HEK293 (cell line): ENCODE measurements at regions not wholly inside any gene's neighbourhood (a gene's known extent, or its start where the extent isn't known, plus 50 kb on each side); places are given as distances from the start of the nearest gene placed in this dataset.

ENCODE experiments used
- CTCF ChIA-PET: fragments of 350-600 bp; formaldehyde crosslinking; extraction: SDS; loops from one replicate; lab custom pipeline; 2021; ENCODE audit warnings: antibody characterized with exemption; lab: Yijun Ruan, JAX
- POLR2A ChIA-PET: fragments of 300-600 bp; formaldehyde crosslinking; extraction: SDS; loops from one replicate; lab custom pipeline; 2020; ENCODE audit warnings: antibody characterized with exemption, inconsistent platforms; lab: Yijun Ruan, JAX
- H3K27ac ChIP-seq: fragments of 200-500 bp; sonication (Bioruptor generic); 2 replicates; pipeline ENCODE4 v1.5.1; 2014; ENCODE audit warnings: low read depth, low read length, control low read depth, inconsistent platforms; ENCODE audit errors: extremely low read depth
- H3K36me3 ChIP-seq, 2 experiments: fragments of 200-500 bp in 1 of 2; sonication (Bioruptor generic) in 1 of 2; 1 replicate in 1 of 2; 2 replicates in 1 of 2; pipeline ENCODE4 v1.5.1; 2014 to 2017; ENCODE audit warnings: inconsistent platforms in 2 of 2, low read length in 2 of 2; ENCODE audit not compliant: control insufficient read depth in 2 of 2, insufficient read depth in 1 of 2
- H3K4me1 ChIP-seq: fragments of 200-500 bp; sonication (Bioruptor generic); 2 replicates; pipeline ENCODE4 v1.5.1; 2014; ENCODE audit warnings: mild to moderate bottlenecking, low read length, inconsistent platforms; ENCODE audit not compliant: control insufficient read depth, insufficient read depth
- H3K4me3 ChIP-seq: 2 replicates; pipeline ENCODE4 v1.5.1; 2011; ENCODE audit warnings: low read depth, mild to moderate bottlenecking, control low read depth, low read length, moderate library complexity
- H3K9me3 ChIP-seq: fragments of 200-500 bp; sonication (Bioruptor generic); 2 replicates; pipeline ENCODE4 v1.5.1; 2014; ENCODE audit warnings: low read depth, low read length, inconsistent platforms; ENCODE audit not compliant: control insufficient read depth, insufficient read depth
- GLI2 ChIP-seq: fragments of 450-650 bp; formaldehyde crosslinking; IDR thresholded peaks from 2 replicates; pipeline ENCODE4; 2017; ENCODE audit warnings: missing biosample characterization, missing genetic modification characterization, low read depth, borderline replicate concordance
- MEIS1 ChIP-seq: sonication (generic); formaldehyde crosslinking; IDR thresholded peaks from 2 replicates; pipeline ENCODE4 v1.8.1; 2022; ENCODE audit warnings: missing genetic modification reagents, mild to moderate bottlenecking, borderline replicate concordance
- SCRT2 ChIP-seq: fragments of 450-650 bp; formaldehyde crosslinking; IDR thresholded peaks from 2 replicates; pipeline ENCODE4 v1.5.1; 2016; ENCODE audit warnings: missing biosample characterization, missing genetic modification characterization
- SP3 ChIP-seq: fragments of 450-650 bp; formaldehyde crosslinking; IDR thresholded peaks from 2 replicates; pipeline ENCODE4 v1.5.1; 2016; ENCODE audit warnings: missing biosample characterization, missing genetic modification characterization
- SP7 ChIP-seq: fragments of 450-650 bp; formaldehyde crosslinking; IDR thresholded peaks from 2 replicates; pipeline ENCODE4 v1.5.1; 2016; ENCODE audit warnings: missing biosample characterization, missing genetic modification characterization
- ZBTB21 ChIP-seq: fragments of 450-650 bp; formaldehyde crosslinking; IDR thresholded peaks from 2 replicates; pipeline ENCODE4 v1.5.1; 2017; ENCODE audit warnings: missing biosample characterization, missing genetic modification characterization
- ZNF112 ChIP-seq: fragments of 450-650 bp; formaldehyde crosslinking; IDR thresholded peaks from 2 replicates; pipeline ENCODE4 v1.5.0; 2017; ENCODE audit warnings: missing biosample characterization, missing genetic modification characterization
- ZNF23 ChIP-seq: fragments of 450-650 bp; formaldehyde crosslinking; IDR thresholded peaks from 2 replicates; pipeline ENCODE4 v1.5.1; 2016; ENCODE audit warnings: missing biosample characterization, missing genetic modification characterization, borderline replicate concordance
- ZNF266 ChIP-seq: fragments of 450-650 bp; formaldehyde crosslinking; IDR thresholded peaks from 2 replicates; pipeline ENCODE4 v1.5.1; 2016; ENCODE audit warnings: missing biosample characterization, missing genetic modification characterization, low read depth
- ZNF354C ChIP-seq: fragments of 450-650 bp; formaldehyde crosslinking; IDR thresholded peaks from 2 replicates; pipeline ENCODE4 v1.5.1; 2016; ENCODE audit warnings: missing biosample characterization, missing genetic modification characterization, low read depth, borderline replicate concordance
- ZNF423 ChIP-seq: fragments of 450-650 bp; formaldehyde crosslinking; IDR thresholded peaks from 2 replicates; pipeline ENCODE4 v1.5.1; 2016; ENCODE audit warnings: missing biosample characterization, missing genetic modification characterization
- ZNF426 ChIP-seq: fragments of 450-650 bp; formaldehyde crosslinking; IDR thresholded peaks from 2 replicates; pipeline ENCODE4 v1.5.1; 2017; ENCODE audit warnings: missing biosample characterization, missing genetic modification characterization, mild to moderate bottlenecking, inconsistent platforms, moderate library complexity
- ZNF473 ChIP-seq: fragments of 450-650 bp; formaldehyde crosslinking; IDR thresholded peaks from 2 replicates; pipeline ENCODE4 v1.5.1; 2017; ENCODE audit warnings: missing biosample characterization, missing genetic modification characterization
- ZNF664 ChIP-seq: fragments of 450-650 bp; formaldehyde crosslinking; IDR thresholded peaks from 2 replicates; pipeline ENCODE4 v1.5.1; 2016; ENCODE audit warnings: missing biosample characterization, missing genetic modification characterization
- ZNF76 ChIP-seq: fragments of 450-650 bp; formaldehyde crosslinking; IDR thresholded peaks from 2 replicates; pipeline ENCODE4; 2016; ENCODE audit warnings: low read depth, missing biosample characterization, missing genetic modification characterization, borderline replicate concordance
- ZNF776 ChIP-seq: fragments of 450-650 bp; formaldehyde crosslinking; IDR thresholded peaks from 2 replicates; pipeline ENCODE4 v1.5.0; 2017; ENCODE audit warnings: missing biosample characterization, missing genetic modification characterization, borderline replicate concordance
- ZNF791 ChIP-seq: fragments of 450-650 bp; formaldehyde crosslinking; IDR thresholded peaks from 2 replicates; pipeline ENCODE4 v1.5.1; 2016; ENCODE audit warnings: missing biosample characterization, missing genetic modification characterization
- TF ChIP-seq, protein P1 (sequence below): fragments of 450-650 bp; formaldehyde crosslinking; IDR thresholded peaks from 2 replicates; pipeline ENCODE4 v1.5.1; 2017; ENCODE audit warnings: missing biosample characterization, missing genetic modification characterization
- TF ChIP-seq, protein P2 (sequence below): fragments of 450-650 bp; formaldehyde crosslinking; IDR thresholded peaks from 2 replicates; pipeline ENCODE4 v1.5.1; 2016; ENCODE audit warnings: missing biosample characterization, missing genetic modification characterization, borderline replicate concordance
- TF ChIP-seq, protein P3 (sequence below): fragments of 450-650 bp; IDR thresholded peaks from 2 replicates; pipeline ENCODE4 v1.5.1; 2018; ENCODE audit warnings: missing biosample characterization, missing genetic modification characterization
- TF ChIP-seq, protein P4 (sequence below): fragments of 450-650 bp; formaldehyde crosslinking; IDR thresholded peaks from 2 replicates; pipeline ENCODE4 v1.5.1; 2017; ENCODE audit warnings: missing biosample characterization, mild to moderate bottlenecking, missing genetic modification characterization, moderate library complexity
- TF ChIP-seq, protein P5 (sequence below): fragments of 450-650 bp; formaldehyde crosslinking; IDR thresholded peaks from 2 replicates; pipeline ENCODE4 v1.5.1; 2017; ENCODE audit warnings: missing biosample characterization, missing genetic modification characterization

DNA sequence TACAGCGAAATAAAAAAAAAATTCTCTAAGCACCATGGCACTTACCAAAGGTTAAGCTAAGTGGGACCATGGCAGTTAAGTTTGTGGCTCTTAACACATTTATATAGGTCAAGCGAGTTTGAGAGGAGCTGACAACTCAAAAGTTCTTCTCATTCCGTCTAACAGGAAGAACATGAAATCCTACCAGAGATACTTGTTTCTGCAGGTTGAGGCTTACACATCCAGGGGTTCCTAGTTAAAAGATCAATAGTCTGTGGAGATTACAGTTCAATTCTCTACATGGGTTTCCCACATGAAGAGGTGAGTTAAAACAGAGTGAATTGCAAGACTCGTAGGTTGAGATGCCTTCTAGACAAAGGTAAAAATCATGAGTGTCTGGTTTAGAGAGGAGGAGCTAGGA lies 142.6 kb downstream of the EMP1 start (continued):
- TF ChIP-seq, protein P1, sequence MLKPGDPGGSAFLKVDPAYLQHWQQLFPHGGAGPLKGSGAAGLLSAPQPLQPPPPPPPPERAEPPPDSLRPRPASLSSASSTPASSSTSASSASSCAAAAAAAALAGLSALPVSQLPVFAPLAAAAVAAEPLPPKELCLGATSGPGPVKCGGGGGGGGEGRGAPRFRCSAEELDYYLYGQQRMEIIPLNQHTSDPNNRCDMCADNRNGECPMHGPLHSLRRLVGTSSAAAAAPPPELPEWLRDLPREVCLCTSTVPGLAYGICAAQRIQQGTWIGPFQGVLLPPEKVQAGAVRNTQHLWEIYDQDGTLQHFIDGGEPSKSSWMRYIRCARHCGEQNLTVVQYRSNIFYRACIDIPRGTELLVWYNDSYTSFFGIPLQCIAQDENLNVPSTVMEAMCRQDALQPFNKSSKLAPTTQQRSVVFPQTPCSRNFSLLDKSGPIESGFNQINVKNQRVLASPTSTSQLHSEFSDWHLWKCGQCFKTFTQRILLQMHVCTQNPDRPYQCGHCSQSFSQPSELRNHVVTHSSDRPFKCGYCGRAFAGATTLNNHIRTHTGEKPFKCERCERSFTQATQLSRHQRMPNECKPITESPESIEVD (tag by site-specific recombination), result no peak
- TF ChIP-seq ZBTB21 (tag by site-specific recombination) (no peak), MEIS1 (CRISPR knock-in tag) (no peak), ZNF791 (tag by site-specific recombination) (no peak), SP7 (tag by site-specific recombination) (no peak), ZNF354C (no peak)
- TF ChIP-seq, protein P2, sequence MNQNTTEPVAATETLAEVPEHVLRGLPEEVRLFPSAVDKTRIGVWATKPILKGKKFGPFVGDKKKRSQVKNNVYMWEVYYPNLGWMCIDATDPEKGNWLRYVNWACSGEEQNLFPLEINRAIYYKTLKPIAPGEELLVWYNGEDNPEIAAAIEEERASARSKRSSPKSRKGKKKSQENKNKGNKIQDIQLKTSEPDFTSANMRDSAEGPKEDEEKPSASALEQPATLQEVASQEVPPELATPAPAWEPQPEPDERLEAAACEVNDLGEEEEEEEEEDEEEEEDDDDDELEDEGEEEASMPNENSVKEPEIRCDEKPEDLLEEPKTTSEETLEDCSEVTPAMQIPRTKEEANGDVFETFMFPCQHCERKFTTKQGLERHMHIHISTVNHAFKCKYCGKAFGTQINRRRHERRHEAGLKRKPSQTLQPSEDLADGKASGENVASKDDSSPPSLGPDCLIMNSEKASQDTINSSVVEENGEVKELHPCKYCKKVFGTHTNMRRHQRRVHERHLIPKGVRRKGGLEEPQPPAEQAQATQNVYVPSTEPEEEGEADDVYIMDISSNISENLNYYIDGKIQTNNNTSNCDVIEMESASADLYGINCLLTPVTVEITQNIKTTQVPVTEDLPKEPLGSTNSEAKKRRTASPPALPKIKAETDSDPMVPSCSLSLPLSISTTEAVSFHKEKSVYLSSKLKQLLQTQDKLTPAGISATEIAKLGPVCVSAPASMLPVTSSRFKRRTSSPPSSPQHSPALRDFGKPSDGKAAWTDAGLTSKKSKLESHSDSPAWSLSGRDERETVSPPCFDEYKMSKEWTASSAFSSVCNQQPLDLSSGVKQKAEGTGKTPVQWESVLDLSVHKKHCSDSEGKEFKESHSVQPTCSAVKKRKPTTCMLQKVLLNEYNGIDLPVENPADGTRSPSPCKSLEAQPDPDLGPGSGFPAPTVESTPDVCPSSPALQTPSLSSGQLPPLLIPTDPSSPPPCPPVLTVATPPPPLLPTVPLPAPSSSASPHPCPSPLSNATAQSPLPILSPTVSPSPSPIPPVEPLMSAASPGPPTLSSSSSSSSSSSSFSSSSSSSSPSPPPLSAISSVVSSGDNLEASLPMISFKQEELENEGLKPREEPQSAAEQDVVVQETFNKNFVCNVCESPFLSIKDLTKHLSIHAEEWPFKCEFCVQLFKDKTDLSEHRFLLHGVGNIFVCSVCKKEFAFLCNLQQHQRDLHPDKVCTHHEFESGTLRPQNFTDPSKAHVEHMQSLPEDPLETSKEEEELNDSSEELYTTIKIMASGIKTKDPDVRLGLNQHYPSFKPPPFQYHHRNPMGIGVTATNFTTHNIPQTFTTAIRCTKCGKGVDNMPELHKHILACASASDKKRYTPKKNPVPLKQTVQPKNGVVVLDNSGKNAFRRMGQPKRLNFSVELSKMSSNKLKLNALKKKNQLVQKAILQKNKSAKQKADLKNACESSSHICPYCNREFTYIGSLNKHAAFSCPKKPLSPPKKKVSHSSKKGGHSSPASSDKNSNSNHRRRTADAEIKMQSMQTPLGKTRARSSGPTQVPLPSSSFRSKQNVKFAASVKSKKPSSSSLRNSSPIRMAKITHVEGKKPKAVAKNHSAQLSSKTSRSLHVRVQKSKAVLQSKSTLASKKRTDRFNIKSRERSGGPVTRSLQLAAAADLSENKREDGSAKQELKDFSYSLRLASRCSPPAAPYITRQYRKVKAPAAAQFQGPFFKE, result no peak

DNA sequence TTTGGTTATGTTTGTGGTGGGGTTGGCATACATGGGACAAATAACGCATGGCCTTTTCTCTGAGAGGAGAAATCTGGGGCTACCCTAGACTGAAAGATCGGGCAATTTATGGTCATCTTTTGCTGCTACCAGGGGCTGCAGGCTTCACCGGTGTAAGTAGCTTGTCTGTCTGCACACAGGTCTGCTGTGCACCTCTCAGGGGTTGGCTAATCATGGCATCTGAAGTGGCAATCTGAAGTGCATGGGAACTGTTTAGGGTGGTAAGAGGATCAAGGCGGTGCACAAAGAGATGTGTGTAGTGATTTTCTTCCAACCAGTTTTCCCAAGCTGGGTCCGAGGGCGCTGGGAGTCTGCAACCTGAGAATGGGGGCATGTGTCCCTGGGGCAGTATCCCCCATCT lies 141.3 kb downstream of the EMP1 start:
- POLR2A ChIA-PET, result no interaction called here
- Histone ChIP-seq H3K36me3 (no peaks in the 10 kb centered on the region), H3K4me1 (no peaks in the 10 kb centered on the region), H3K4me3 (no peak overlapping the region), H3K27ac (no peak overlapping the region), H3K9me3 (no peaks in the 10 kb centered on the region)
- no peak for TF ChIP-seq ZNF266
- TF ChIP-seq GLI2 (tag by site-specific recombination), result no peak
- no peak for TF ChIP-seq ZNF426
- TF ChIP-seq ZNF76, result no peak
- CTCF ChIA-PET, result interaction anchor here (1.1 to 1.6 kb wide), 3 partner anchors 25 to 59 kb away, joined by 3 to 4 read pairs (median 3); no protein-coding TSS in a partner anchor

DNA sequence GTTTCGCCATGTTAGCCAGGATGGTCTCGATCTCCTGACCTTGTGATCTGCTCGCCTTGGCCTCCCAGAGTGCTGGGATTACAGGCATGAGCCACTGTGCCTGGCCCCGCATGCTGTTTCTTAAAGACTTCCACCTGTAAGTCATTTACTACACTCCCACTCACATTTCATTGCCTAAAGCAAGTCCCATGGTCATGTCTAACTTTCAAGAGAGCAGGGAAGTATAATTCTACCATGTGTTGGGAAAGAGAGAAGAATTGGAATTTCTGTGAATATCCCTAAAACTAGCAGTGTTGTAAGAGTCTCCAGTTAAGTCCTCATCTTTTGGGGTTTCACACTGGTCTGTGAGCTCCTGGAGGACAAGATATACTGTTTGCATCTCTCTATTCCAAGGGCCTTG lies 139.7 kb downstream of the EMP1 start:
- Histone ChIP-seq H3K27ac (no peak overlapping the region), H3K36me3 (no peaks in the 10 kb centered on the region), H3K4me1 (no peaks in the 10 kb centered on the region), H3K4me3 (no peak overlapping the region)
- TF ChIP-seq ZNF776 (tag by site-specific recombination) (no peak), ZNF423 (tag by site-specific recombination) (no peak), SP3 (tag by site-specific recombination) (no peak), ZNF664 (tag by site-specific recombination) (no peak), SCRT2 (tag by site-specific recombination) (no peak), ZNF23 (tag by site-specific recombination) (no peak), ZNF112 (tag by site-specific recombination) (no peak), ZBTB21 (tag by site-specific recombination) (no peak), ZNF473 (tag by site-specific recombination) (no peak), SP7 (tag by site-specific recombination) (no peak)
- TF ChIP-seq, protein P3, sequence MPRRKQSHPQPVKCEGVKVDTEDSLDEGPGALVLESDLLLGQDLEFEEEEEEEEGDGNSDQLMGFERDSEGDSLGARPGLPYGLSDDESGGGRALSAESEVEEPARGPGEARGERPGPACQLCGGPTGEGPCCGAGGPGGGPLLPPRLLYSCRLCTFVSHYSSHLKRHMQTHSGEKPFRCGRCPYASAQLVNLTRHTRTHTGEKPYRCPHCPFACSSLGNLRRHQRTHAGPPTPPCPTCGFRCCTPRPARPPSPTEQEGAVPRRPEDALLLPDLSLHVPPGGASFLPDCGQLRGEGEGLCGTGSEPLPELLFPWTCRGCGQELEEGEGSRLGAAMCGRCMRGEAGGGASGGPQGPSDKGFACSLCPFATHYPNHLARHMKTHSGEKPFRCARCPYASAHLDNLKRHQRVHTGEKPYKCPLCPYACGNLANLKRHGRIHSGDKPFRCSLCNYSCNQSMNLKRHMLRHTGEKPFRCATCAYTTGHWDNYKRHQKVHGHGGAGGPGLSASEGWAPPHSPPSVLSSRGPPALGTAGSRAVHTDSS (tag by site-specific recombination), result no peak
- TF ChIP-seq, protein P4, sequence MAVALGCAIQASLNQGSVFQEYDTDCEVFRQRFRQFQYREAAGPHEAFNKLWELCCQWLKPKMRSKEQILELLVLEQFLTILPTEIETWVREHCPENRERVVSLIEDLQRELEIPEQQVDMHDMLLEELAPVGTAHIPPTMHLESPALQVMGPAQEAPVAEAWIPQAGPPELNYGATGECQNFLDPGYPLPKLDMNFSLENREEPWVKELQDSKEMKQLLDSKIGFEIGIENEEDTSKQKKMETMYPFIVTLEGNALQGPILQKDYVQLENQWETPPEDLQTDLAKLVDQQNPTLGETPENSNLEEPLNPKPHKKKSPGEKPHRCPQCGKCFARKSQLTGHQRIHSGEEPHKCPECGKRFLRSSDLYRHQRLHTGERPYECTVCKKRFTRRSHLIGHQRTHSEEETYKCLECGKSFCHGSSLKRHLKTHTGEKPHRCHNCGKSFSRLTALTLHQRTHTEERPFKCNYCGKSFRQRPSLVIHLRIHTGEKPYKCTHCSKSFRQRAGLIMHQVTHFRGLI (tag by site-specific recombination), result no peak
- TF ChIP-seq, protein P5, sequence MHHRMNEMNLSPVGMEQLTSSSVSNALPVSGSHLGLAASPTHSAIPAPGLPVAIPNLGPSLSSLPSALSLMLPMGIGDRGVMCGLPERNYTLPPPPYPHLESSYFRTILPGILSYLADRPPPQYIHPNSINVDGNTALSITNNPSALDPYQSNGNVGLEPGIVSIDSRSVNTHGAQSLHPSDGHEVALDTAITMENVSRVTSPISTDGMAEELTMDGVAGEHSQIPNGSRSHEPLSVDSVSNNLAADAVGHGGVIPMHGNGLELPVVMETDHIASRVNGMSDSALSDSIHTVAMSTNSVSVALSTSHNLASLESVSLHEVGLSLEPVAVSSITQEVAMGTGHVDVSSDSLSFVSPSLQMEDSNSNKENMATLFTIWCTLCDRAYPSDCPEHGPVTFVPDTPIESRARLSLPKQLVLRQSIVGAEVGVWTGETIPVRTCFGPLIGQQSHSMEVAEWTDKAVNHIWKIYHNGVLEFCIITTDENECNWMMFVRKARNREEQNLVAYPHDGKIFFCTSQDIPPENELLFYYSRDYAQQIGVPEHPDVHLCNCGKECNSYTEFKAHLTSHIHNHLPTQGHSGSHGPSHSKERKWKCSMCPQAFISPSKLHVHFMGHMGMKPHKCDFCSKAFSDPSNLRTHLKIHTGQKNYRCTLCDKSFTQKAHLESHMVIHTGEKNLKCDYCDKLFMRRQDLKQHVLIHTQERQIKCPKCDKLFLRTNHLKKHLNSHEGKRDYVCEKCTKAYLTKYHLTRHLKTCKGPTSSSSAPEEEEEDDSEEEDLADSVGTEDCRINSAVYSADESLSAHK (tag by site-specific recombination), result no peak
- TF ChIP-seq, all 188 proteins: peak for 0
- H3K9me3 ChIP-seq, result no peaks in the 10 kb centered on the region
- ChIA-PET POLR2A (no interaction called here), CTCF (no interaction called here)
